Lung (tissue), 12 donors: ENCODE measurements at regions not wholly inside any gene's neighbourhood (a gene's known extent, or its start where the extent isn't known, plus 50 kb on each side); places are given as distances from the start of the nearest gene placed in this dataset. TPM values are rescaled to one million over a fixed set of nuclear protein-coding genes. Genes with fewer than 3 reads are reported as not detected.

ENCODE experiments used
- ATAC-seq: fragments of 200-7000 bp; cut with Tn5 transposase; one replicate; pipeline ENCODE4 v1.9.1; 2020; ENCODE audit warnings: moderate number of reproducible peaks; ENCODE audit not compliant: insufficient read depth, low FRiP score
- DNase-seq, 3 donors: peaks; one replicate each; pipeline ENCODE4 v3.0.0-alpha.2; 2013 to 2017
- H3K27ac ChIP-seq, 2 donors: one replicate each; pipeline ENCODE4 v1.5.1; 2013; ENCODE audit warnings: mild to moderate bottlenecking in 2 of 2, moderate library complexity in 2 of 2, control low read depth in 1 of 2, inconsistent platforms in 1 of 2, low read depth in 1 of 2, low read length in 1 of 2
- H3K27me3 ChIP-seq, 3 donors: one replicate each; pipeline ENCODE4 v1.5.1; 2013; ENCODE audit warnings: low read length in 2 of 3; ENCODE audit not compliant: control insufficient read depth in 3 of 3, insufficient read depth in 3 of 3
- H3K36me3 ChIP-seq, 4 donors: one replicate each; pipeline ENCODE4 v1.5.1; 2013; ENCODE audit warnings: low read length in 4 of 4, mild to moderate bottlenecking in 1 of 4, moderate library complexity in 1 of 4; ENCODE audit not compliant: control insufficient read depth in 4 of 4, insufficient read depth in 4 of 4
- H3K4me1 ChIP-seq, 5 donors: one replicate each; pipeline ENCODE4 v1.5.1; 2013; ENCODE audit warnings: low read length in 5 of 5, mild to moderate bottlenecking in 2 of 5, moderate library complexity in 1 of 5; ENCODE audit not compliant: control insufficient read depth in 5 of 5, insufficient read depth in 5 of 5
- H3K4me3 ChIP-seq: one replicate; pipeline ENCODE4 v1.5.1; 2013; ENCODE audit warnings: mild to moderate bottlenecking, control low read depth, moderate library complexity
- H3K9ac ChIP-seq, 2 donors: one replicate each; pipeline ENCODE4 v1.5.1; 2013; ENCODE audit warnings: low read length in 2 of 2, control low read depth in 1 of 2; ENCODE audit not compliant: insufficient read depth in 1 of 2
- H3K9me3 ChIP-seq, 4 donors: one replicate each; pipeline ENCODE4 v1.5.1; 2013; ENCODE audit warnings: low read length in 3 of 4, mild to moderate bottlenecking in 1 of 4, moderate library complexity in 1 of 4; ENCODE audit not compliant: control insufficient read depth in 4 of 4, insufficient read depth in 3 of 4
- CTCF ChIP-seq: IDR thresholded peaks from 2 replicates; pipeline ENCODE4 v1.5.1; 2012; ENCODE audit warnings: mild to moderate bottlenecking; ENCODE audit errors: control extremely low read depth, extremely low read depth
- WGBS, 2 donors: extraction: QIAGEN DNeasy Blood & Tissue Kit; methylation state at CpG; one replicate each; pipeline ENCODE4 v1.1.7; 2013; 5-methylcytosine and 5-hydroxymethylcytosine counted together
- small RNA-seq: library from RNA; depleted of rRNA; stranded (forward); fragments of <200 nt; gene quantifications from one replicate; pipeline ENCODE3, GENCODE V24; 2014; ENCODE audit warnings: low replicate concordance
- donor health status: control.
- donor health status: control.
- donor health status: Bipolar disorder and iron deficiency.
- donor health status: healthy.
- donor health status: DM: yes; HTN: yes; CAD: no.

GRCh38 chr1:43008115-43009060 lies 49.7 kb upstream of the SLC2A1 start:
- TF ChIP-seq CTCF: no peak
- Histone ChIP-seq H3K4me1 (peaks cover 0 to 31% (median 0%) of the 10 kb centered on the region in 5 donors), H3K9me3 (no peaks in the 10 kb centered on the region), H3K4me3 (no peak overlapping the region), H3K9ac (peak overlapping the region in 1 of 2 donors; percentile 55), H3K27me3 (no peaks in the 10 kb centered on the region), H3K36me3 (no peaks in the 10 kb centered on the region), H3K27ac (no peak overlapping the region)
- DNase-seq (peak in 2 of 3 donors; percentile 24 to 30), ATAC-seq (no peak)
- WGBS, 2 donors: 76 to 84% methylated on average over 29 to 30 of the region's 30 CpGs

Small RNAs in the stretch of these regions (small RNA-seq; reads per million reads assigned to genes)
- not detected for gene RF00026
